ENCODE measurements at regions not wholly inside any gene's neighbourhood (a gene's known extent, or its start where the extent isn't known, plus 50 kb on each side); places are given as distances from the start of the nearest gene placed in this dataset.

GRCh38 chr6:6834356-6835222 is 246.1 kb downstream of the LY86 start:
- Mint-ChIP-seq H3K36me3 (no peaks in the 10 kb centered on the region), H3K4me1 (peaks cover 10% of the 10 kb centered on the region), H3K9me3 (no peaks in the 10 kb centered on the region), H3K4me3 (no peak overlapping the region), H3K27ac (no peak overlapping the region), H3K27me3 (ENCODE audit: low read depth) (peaks cover 10% of the 10 kb centered on the region)
- peak in 1 of 2 experiments; percentile 62 for DNase-seq (ENCODE audit: low spot score in 2 of 2, unreplicated experiment in 2 of 2)
- TF ChIP-seq CTCF (IDR thresholded peaks at IDR 0.05; ENCODE audit: unreplicated experiment): no peak

- H3K27me3 Mint-ChIP-seq (ENCODE audit: low read depth): peaks cover 10% of the 10 kb centered on the region
- DNase-seq (ENCODE audit: low spot score in 2 of 2, unreplicated experiment in 2 of 2): no peak
- no peak overlapping the region for H3K4me3 Mint-ChIP-seq
- peaks cover 10% of the 10 kb centered on the region for H3K4me1 Mint-ChIP-seq
- no peak overlapping the region for H3K27ac Mint-ChIP-seq
- H3K36me3 Mint-ChIP-seq: no peaks in the 10 kb centered on the region
- H3K9me3 Mint-ChIP-seq: no peaks in the 10 kb centered on the region
- no peak for TF ChIP-seq CTCF (IDR thresholded peaks at IDR 0.05; ENCODE audit: unreplicated experiment)
Observed at GRCh38 chr6:6835223-6835503, 246.6 kb downstream of the LY86 start.

- Mint-ChIP-seq H3K4me1 (peaks cover 10% of the 10 kb centered on the region), H3K4me3 (no peak overlapping the region)
Observed at GRCh38 chr6:6836609-6837406, 248.3 kb downstream of the LY86 start.

GRCh38 chr6:6837541-6838080 is 249.1 kb downstream of the LY86 start:
- Mint-ChIP-seq H3K9me3 (no peaks in the 10 kb centered on the region), H3K4me1 (peaks cover 13% of the 10 kb centered on the region), H3K4me3 (no peak overlapping the region), H3K27ac (no peak overlapping the region), H3K36me3 (no peaks in the 10 kb centered on the region), H3K27me3 (ENCODE audit: low read depth) (peaks cover 15% of the 10 kb centered on the region)
- DNase-seq (ENCODE audit: low spot score in 2 of 2, unreplicated experiment in 2 of 2): no peak
- TF ChIP-seq CTCF (IDR thresholded peaks at IDR 0.05; ENCODE audit: unreplicated experiment): no peak

More at GRCh38 chr6:6836609-6837406, 248.3 kb downstream of the LY86 start:
- no peak for DNase-seq (ENCODE audit: low spot score in 2 of 2, unreplicated experiment in 2 of 2)
- Mint-ChIP-seq H3K36me3 (no peaks in the 10 kb centered on the region), H3K27ac (no peak overlapping the region), H3K9me3 (no peaks in the 10 kb centered on the region), H3K27me3 (ENCODE audit: low read depth) (peaks cover 13% of the 10 kb centered on the region)
- no peak for TF ChIP-seq CTCF (IDR thresholded peaks at IDR 0.05; ENCODE audit: unreplicated experiment)

- peaks cover 12% of the 10 kb centered on the region for H3K9me3 Mint-ChIP-seq
- DNase-seq (ENCODE audit: low spot score in 2 of 2, unreplicated experiment in 2 of 2): peak in 1 of 2 experiments; percentile 10
- TF ChIP-seq CTCF (IDR thresholded peaks at IDR 0.05; ENCODE audit: unreplicated experiment): no peak
- H3K4me3 Mint-ChIP-seq: no peak overlapping the region
- H3K27me3 Mint-ChIP-seq (ENCODE audit: low read depth): peaks cover 15% of the 10 kb centered on the region
- H3K36me3 Mint-ChIP-seq: peaks cover 3% of the 10 kb centered on the region
- peaks cover 14% of the 10 kb centered on the region for H3K4me1 Mint-ChIP-seq
- H3K27ac Mint-ChIP-seq: no peak overlapping the region
Observed at GRCh38 chr6:6840831-6841291, 252.3 kb downstream of the LY86 start.
